LNCaP clone FGC (cell line): ENCODE measurements at regions not wholly inside any gene's neighbourhood (a gene's known extent, or its start where the extent isn't known, plus 50 kb on each side); places are given as distances from the start of the nearest gene placed in this dataset.

Experiments
- DNase-seq: peaks from one replicate; pipeline ENCODE4 v3.0.0-alpha.2; 2011; ENCODE audit warnings: low read depth
- H3K4me3 ChIP-seq: 2 replicates; pipeline ENCODE4 v1.5.1; 2011; ENCODE audit warnings: mild to moderate bottlenecking, low read depth, low read length, control low read depth
- TF ChIP-seq, protein P1 (sequence below): IDR thresholded peaks from 2 replicates; pipeline ENCODE4 v1.5.1; 2012; ENCODE audit warnings: mild to moderate bottlenecking; ENCODE audit not compliant: control insufficient read depth, insufficient read depth; ENCODE audit errors: extremely low read depth

DNA sequence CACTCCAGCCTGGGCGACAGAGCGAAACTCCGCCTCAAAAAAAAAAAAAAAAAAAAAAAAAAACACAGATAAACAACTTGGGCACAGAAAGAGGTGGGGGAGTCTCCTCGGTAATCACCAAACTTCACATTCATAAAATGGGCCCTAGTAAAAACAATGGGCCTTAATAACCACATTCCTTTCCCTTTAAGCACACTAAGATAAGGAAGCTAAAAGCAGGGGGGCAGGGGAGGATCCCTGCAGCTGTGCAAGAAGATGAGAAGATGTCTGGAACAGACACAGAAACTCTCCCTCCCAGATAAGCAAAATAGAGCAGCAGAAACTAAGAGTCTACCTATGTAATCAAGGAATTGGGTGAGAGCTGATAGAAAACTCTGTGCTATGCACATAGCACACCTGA, 111.2 kb upstream of the FAM174A start:
- DNase-seq, result no peak
- TF ChIP-seq, protein P1, sequence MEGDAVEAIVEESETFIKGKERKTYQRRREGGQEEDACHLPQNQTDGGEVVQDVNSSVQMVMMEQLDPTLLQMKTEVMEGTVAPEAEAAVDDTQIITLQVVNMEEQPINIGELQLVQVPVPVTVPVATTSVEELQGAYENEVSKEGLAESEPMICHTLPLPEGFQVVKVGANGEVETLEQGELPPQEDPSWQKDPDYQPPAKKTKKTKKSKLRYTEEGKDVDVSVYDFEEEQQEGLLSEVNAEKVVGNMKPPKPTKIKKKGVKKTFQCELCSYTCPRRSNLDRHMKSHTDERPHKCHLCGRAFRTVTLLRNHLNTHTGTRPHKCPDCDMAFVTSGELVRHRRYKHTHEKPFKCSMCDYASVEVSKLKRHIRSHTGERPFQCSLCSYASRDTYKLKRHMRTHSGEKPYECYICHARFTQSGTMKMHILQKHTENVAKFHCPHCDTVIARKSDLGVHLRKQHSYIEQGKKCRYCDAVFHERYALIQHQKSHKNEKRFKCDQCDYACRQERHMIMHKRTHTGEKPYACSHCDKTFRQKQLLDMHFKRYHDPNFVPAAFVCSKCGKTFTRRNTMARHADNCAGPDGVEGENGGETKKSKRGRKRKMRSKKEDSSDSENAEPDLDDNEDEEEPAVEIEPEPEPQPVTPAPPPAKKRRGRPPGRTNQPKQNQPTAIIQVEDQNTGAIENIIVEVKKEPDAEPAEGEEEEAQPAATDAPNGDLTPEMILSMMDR, result no peak
- H3K4me3 ChIP-seq, result no peak overlapping the region

DNA sequence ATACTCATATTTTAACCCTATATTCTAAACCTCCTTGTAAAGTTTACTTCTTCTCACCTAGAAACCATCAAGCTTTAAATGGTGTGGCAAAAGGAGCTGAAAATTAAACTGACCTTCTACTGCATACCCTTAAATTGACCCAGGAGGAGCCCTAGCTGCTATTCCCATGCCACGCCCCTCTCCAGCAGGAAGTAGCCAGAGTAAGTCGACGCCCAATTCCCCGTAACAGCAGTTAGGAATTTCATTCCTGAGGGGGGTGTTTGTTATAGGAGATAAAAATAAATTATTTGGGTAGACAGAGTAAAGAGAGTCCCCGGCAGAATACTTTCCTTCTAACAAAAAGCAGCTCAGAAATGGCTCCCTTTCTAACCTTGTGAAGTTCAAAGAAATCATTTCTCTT, 111.8 kb upstream of the FAM174A start:
- DNase-seq, result no peak
- H3K4me3 ChIP-seq, result no peak overlapping the region
- TF ChIP-seq, protein P1, result no peak

DNA sequence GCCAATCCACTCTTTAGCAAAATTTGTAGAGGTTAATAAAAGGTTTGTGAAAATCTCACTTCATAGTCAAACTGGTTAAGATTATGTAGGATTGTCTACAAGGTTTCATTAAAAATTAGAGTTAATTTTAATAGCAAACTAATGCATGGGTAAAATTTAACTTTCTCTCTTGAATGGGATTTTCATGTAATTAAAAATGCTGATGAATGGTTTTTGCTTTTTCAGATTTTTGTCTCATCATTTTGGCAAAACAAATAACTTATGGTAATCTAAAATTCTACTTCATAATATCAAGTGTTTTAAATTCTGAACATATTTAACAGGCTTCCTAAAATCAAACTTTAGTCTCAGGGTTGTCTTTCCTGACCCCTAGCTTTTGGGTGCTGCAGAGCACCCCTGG, 113.8 kb upstream of the FAM174A start:
- TF ChIP-seq, protein P1, result no peak
- DNase-seq, result no peak
- H3K4me3 ChIP-seq, result no peak overlapping the region

DNA sequence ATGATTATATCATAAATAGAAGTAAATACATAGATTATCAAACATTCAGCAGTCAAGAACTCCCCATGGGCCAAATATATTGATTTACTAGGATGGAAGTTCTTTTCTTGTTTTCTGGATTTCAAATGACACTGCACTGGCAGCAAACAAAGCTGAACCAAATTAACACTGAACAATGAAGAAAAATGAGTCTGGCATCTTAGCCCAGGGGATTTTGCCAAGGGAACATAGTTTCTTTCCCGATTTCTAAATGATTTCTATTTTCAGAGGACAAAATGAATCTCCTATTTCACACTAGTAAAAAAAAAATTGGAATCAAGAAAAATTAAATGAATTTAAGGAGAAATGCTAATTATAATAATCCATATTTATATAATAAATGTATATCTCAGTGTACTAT, 116.9 kb upstream of the FAM174A start:
- TF ChIP-seq, protein P1, result no peak
- no peak overlapping the region for H3K4me3 ChIP-seq
- no peak for DNase-seq

DNA sequence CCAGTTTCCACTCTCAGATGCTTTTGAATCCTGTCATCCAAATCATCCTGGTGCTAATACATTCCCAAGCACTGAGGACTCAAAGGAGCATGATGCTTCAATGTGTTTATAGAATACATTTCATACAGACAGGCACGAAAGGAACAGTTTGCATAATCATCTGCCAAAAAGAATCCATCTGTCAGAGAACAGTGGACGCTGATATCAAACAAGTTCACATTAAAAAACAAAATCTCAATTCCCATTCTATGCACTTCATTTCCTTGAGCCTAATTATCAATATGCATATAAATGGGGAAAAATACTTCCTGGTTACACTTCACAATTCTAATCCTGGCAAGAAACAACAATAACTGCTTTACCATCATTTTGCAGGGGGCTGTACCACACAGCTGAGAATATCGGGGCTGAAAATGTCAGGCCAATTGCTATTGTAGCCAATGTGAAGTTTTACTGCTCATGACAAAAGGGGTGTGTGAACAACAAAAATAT, 125.5 kb upstream of the FAM174A start:
- TF ChIP-seq, protein P1, result no peak
- no peak for DNase-seq
- no peak overlapping the region for H3K4me3 ChIP-seq

DNA sequence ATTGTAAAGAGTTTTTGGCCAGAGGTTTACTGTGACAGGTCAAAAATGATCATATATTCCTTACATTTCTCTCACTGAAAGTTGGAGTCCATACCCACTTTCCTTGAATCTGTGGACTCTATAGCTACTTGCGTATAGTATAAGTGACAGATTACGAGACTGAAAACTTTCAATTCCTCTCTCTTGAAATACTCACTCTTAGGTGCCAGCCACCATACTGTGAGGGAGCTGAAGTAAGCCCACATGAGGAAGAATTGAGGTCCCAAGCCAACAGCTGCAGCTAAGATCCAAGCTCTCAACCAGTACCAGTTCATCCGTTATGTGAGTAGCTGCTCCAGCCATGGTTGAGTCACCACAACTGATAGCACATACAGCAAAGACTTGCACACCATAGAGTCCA, 128.1 kb upstream of the FAM174A start:
- TF ChIP-seq, protein P1, result no peak
- no peak overlapping the region for H3K4me3 ChIP-seq
- DNase-seq, result no peak

DNA sequence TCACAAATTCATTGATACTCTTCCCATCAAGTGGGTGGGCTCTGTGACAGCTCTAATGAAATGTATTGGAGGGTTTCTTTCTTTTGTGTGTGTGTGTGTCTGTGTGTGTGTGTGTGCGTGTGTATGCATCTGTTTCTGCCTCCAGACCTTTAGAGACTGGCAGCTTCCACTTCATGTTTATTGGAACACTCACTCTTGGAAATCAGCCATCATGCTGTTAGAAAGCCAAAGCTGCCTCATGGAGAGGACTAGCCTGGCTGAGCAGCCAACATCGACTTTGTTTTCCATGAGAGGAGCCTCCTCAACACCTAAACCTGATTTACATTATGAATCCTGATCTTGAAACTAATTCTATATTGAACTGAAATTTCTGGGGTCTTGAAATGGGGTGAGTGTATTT, 128.5 kb upstream of the FAM174A start:
- TF ChIP-seq, protein P1, result no peak
- peak; percentile 64 for DNase-seq

More for the DNA sequence above, 128.5 kb upstream of the FAM174A start:
- H3K4me3 ChIP-seq, result no peak overlapping the region
